ENCODE measurements at regions not wholly inside any gene's neighbourhood (a gene's known extent, or its start where the extent isn't known, plus 50 kb on each side); places are given as distances from the start of the nearest gene placed in this dataset.

DNA sequence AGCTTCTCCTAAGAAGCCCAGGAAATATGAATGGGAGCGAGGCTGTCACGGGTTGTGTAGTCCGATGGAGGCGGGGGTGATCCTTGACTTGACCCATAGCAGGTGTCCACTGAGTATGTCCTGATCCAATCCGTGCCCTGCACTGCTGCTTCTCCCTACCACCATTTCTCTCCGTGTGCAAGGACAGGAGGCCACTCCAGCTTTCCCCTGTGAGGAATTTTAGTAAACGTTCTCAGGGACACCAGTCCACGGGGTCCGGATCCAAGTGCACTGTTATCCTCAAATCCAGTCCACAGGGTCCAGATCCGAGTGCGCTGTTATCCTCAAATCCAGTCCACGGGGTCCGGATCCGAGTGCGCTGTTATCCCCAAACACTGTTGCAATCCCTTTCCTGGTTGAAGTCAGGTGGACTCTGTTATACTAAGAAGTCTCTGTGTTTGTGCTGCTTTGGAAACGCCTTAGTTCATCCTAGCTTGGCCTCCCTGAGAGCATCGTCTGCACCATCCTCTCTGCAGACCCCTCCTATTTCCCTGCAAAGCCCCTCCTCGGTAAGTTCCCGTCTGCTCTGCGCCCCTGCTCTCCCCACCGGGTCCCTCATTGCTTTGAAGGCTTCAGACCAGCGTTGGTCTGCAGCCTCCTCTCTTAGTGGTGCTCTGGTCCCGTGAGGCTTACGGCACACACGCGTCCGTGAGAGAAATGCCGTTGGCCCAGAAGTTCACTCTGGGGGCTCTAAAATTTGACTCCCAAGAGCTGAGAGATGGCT is 303.5 kb downstream of the TEX29 start:
- WGBS = 88% methylated on average over 28 of the region's 28 CpGs
- intact Hi-C loops (cut with DNase I) = no loop called here
- no peaks in the 10 kb centered on the region for H3K9me3 ChIP-seq
- no peaks in the 10 kb centered on the region for H3K4me1 ChIP-seq
- H3K27me3 ChIP-seq = peaks cover 0 to 9% (median 0%) of the 10 kb centered on the region in 4 donors
- TF ChIP-seq CTCF (IDR thresholded peaks at IDR 0.05) (no peak), POLR2AphosphoS5 (IDR thresholded peaks at IDR 0.05) (no peak), EP300 (IDR thresholded peaks at IDR 0.05) (no peak), POLR2A (IDR thresholded peaks at IDR 0.05; ENCODE audit: low read depth) (no peak)
- H3K27ac ChIP-seq (replicated peaks in 1 of 4) = no peak overlapping the region
- H3K36me3 ChIP-seq = no peaks in the 10 kb centered on the region
- DNase-seq (ENCODE audit: extremely low spot score) = no peak
- H3K4me3 ChIP-seq = no peak overlapping the region

DNA sequence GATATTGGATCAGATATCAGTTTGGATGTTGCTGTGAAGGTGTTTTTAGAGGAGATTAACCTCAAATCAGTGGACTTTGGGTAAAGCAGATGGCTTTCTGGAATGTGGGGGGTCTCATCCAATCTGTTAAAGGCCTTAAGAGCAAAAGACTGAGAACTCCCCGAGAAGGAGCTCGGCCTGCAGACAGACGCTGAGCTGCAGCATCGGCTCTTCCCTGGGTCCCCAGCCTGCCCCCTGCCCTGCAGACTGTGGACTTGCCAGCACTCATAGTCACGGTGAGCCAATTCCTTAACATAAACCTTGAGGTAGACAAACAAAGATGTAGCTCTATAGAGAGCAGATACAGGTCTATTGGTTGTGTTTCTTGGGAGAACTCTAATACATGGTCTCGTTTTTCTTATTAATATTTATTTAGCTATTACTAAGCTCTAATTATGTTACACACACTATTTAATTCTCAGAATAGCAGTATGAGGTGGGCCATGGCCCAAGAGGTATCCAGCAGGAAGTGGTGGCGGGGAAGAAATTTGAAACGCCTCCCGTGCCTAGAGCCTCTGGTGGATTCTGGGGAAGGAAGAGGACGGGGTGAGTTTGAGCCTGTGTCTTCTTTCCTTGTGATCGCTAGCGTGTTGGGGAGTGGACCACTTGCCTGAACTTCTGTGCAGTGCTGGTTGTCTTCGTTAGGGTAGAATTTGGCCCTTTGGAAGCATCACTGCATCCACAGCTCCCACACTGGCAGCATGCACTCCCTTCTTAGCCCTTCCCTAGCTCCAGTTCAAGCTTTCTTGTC is 305.3 kb downstream of the TEX29 start:
- Histone ChIP-seq H3K36me3 (no peaks in the 10 kb centered on the region), H3K4me1 (no peaks in the 10 kb centered on the region), H3K4me3 (no peak overlapping the region), H3K9me3 (no peaks in the 10 kb centered on the region), H3K27me3 (peaks cover 0 to 8% (median 0%) of the 10 kb centered on the region in 4 donors), H3K27ac (replicated peaks in 1 of 4) (no peak overlapping the region)
- intact Hi-C loops (cut with DNase I) = no loop called here
- TF ChIP-seq POLR2A (IDR thresholded peaks at IDR 0.05; ENCODE audit: low read depth) (no peak), CTCF (IDR thresholded peaks at IDR 0.05) (no peak), EP300 (IDR thresholded peaks at IDR 0.05) (no peak), POLR2AphosphoS5 (IDR thresholded peaks at IDR 0.05) (no peak)
- WGBS = 75% methylated on average over 13 of the region's 13 CpGs
- DNase-seq (ENCODE audit: extremely low spot score) = no peak

- Histone ChIP-seq H3K27me3 (peaks cover 0 to 17% (median 0%) of the 10 kb centered on the region in 4 donors), H3K27ac (replicated peaks in 1 of 4) (no peak overlapping the region), H3K4me3 (no peak overlapping the region), H3K9me3 (no peaks in the 10 kb centered on the region), H3K36me3 (no peaks in the 10 kb centered on the region), H3K4me1 (no peaks in the 10 kb centered on the region)
- TF ChIP-seq EP300 (IDR thresholded peaks at IDR 0.05) (no peak), POLR2A (IDR thresholded peaks at IDR 0.05; ENCODE audit: low read depth) (no peak)
- WGBS = 62% methylated on average over 17 of the region's 18 CpGs
- no peak for DNase-seq (ENCODE audit: extremely low spot score)
- intact Hi-C loops (cut with DNase I) = no loop called here
Measured at GRCh38 chr13:111626371-111627305, 306.2 kb downstream of the TEX29 start.

- Histone ChIP-seq H3K4me1 (no peaks in the 10 kb centered on the region), H3K27ac (replicated peaks in 1 of 4) (no peak overlapping the region), H3K4me3 (no peak overlapping the region), H3K9me3 (no peaks in the 10 kb centered on the region), H3K36me3 (no peaks in the 10 kb centered on the region), H3K27me3 (peaks cover 0 to 17% (median 0%) of the 10 kb centered on the region in 4 donors)
- TF ChIP-seq CTCF (IDR thresholded peaks at IDR 0.05) (no peak), EP300 (IDR thresholded peaks at IDR 0.05) (no peak), POLR2AphosphoS5 (IDR thresholded peaks at IDR 0.05) (no peak), POLR2A (IDR thresholded peaks at IDR 0.05; ENCODE audit: low read depth) (no peak)
- intact Hi-C loops (cut with DNase I) = no loop called here
- DNase-seq (ENCODE audit: extremely low spot score) = no peak
- WGBS = 84% methylated on average over 11 of the region's 13 CpGs
Measured at GRCh38 chr13:111627596-111627995, 307.2 kb downstream of the TEX29 start.

All from esophagus muscularis mucosa (tissue), 4 donors.